Endothelial cell of umbilical vein (primary cell): ENCODE measurements at regions not wholly inside any gene's neighbourhood (a gene's known extent, or its start where the extent isn't known, plus 50 kb on each side); places are given as distances from the start of the nearest gene placed in this dataset.

Experiments used
- BruUV-seq: library from RNA; stranded (reverse); fragments of 400-500 nt; replicated peaks from 2 replicates; lab custom pipeline; 2021; lab: Mats Ljungman, UMichigan
- CTCF ChIA-PET: fragments of 300-600, 350-600 bp; sonication (Branson Sonifier 250); formaldehyde crosslinking; loops from one replicate; lab custom pipeline; 2021; ENCODE audit warnings: antibody characterized with exemption, inconsistent platforms; lab: Charles Lee
- POLR2A ChIA-PET: fragments of 300-600, 350-600 bp; sonication (Branson Sonifier 250); formaldehyde crosslinking; loops from one replicate; lab custom pipeline; 2021; ENCODE audit warnings: antibody characterized with exemption, inconsistent platforms; lab: Charles Lee
- DNase-seq: peaks from one replicate; pipeline ENCODE4 v3.0.0-alpha.2; 2011; ENCODE audit warnings: low read depth, low spot score
- FAIRE-seq: peaks from 2 replicates; lab custom pipeline; 2011; peaks lifted over from hg19 to GRCh38; lab: Jason Lieb, UNC
- H2AFZ ChIP-seq: 2 replicates; pipeline ENCODE4 v1.6.0; 2012; ENCODE audit warnings: low read depth, low read length, control low read depth, inconsistent platforms
- H3K27ac ChIP-seq: 2 replicates; pipeline ENCODE4 v1.5.1; 2011; ENCODE audit warnings: low read depth, mild to moderate bottlenecking, control low read depth, low read length, moderate library complexity; ENCODE audit not compliant: insufficient read depth
- H3K27me3 ChIP-seq, 2 experiments: 2 replicates each; pipeline versions ENCODE4 v1.6.0 to v1.6.1; 2011; ENCODE audit warnings: low read length in 2 of 2, mixed read lengths in 1 of 2; ENCODE audit not compliant: control insufficient read depth in 2 of 2, insufficient read depth in 2 of 2
- H3K36me3 ChIP-seq, 2 experiments: 2 replicates in 1 of 2; 3 replicates in 1 of 2; pipeline ENCODE4 v1.5.1; 2011; ENCODE audit warnings: low read length in 2 of 2, mild to moderate bottlenecking in 1 of 2, moderate library complexity in 1 of 2; ENCODE audit not compliant: control insufficient read depth in 2 of 2, insufficient read depth in 2 of 2; ENCODE audit errors: extremely low read depth in 1 of 2
- H3K4me1 ChIP-seq: 3 replicates; pipeline ENCODE4 v1.5.1; 2011; ENCODE audit warnings: mild to moderate bottlenecking, low read length; ENCODE audit not compliant: control insufficient read depth, insufficient read depth; ENCODE audit errors: extremely low read depth
- H3K4me2 ChIP-seq: 2 replicates; pipeline ENCODE4 v1.6.1; 2011; ENCODE audit warnings: low read length, control low read depth, mixed read lengths; ENCODE audit not compliant: insufficient read depth
- H3K4me3 ChIP-seq, 3 experiments: fragments of 200-600 bp in 1 of 3; sonication (generic), shearing (Covaris generic) in 1 of 3; replicated peaks in 1 of 3; 2 replicates each; pipeline ENCODE4 v1.5.1; 2011 to 2016; ENCODE audit warnings: control low read depth in 3 of 3, low read length in 3 of 3, mild to moderate bottlenecking in 2 of 3, inconsistent platforms in 1 of 3, low read depth in 1 of 3, moderate library complexity in 1 of 3; ENCODE audit not compliant: insufficient read depth in 1 of 3
- H3K79me2 ChIP-seq: 2 replicates; pipeline ENCODE4 v1.6.0; 2012; ENCODE audit warnings: low read length, inconsistent platforms; ENCODE audit not compliant: control insufficient read depth, insufficient read depth
- H3K9ac ChIP-seq: replicated peaks from 2 replicates; pipeline ENCODE3; 2011; ENCODE audit warnings: low read length, control low read depth; ENCODE audit not compliant: insufficient read depth; ENCODE audit errors: extremely low read depth
- H3K9me1 ChIP-seq: replicated peaks from 3 replicates; pipeline ENCODE4 v1.6.0; 2011; ENCODE audit warnings: mild to moderate bottlenecking, low read length; ENCODE audit not compliant: control insufficient read depth, insufficient read depth; ENCODE audit errors: extremely low read depth
- H3K9me3 ChIP-seq: replicated peaks from 2 replicates; pipeline ENCODE4 v1.5.1; 2012; ENCODE audit warnings: low read length, inconsistent platforms; ENCODE audit not compliant: control insufficient read depth, insufficient read depth
- H4K20me1 ChIP-seq: replicated peaks from 2 replicates; pipeline ENCODE3; 2011; ENCODE audit warnings: mild to moderate bottlenecking, low read length; ENCODE audit not compliant: control insufficient read depth, insufficient read depth; ENCODE audit errors: extremely low read depth
- CTCF ChIP-seq, 2 donors: IDR thresholded peaks; 1 replicate in 1 of 2; 2 replicates in 1 of 2; pipeline ENCODE4 v1.5.1; 2011; ENCODE audit warnings: low read length in 2 of 2, mild to moderate bottlenecking in 2 of 2, moderate library complexity in 2 of 2, control low read depth in 1 of 2, inconsistent platforms in 1 of 2, low read depth in 1 of 2; ENCODE audit not compliant: insufficient read depth in 1 of 2; ENCODE audit errors: extremely low read depth in 1 of 2
- EZH2 ChIP-seq: IDR thresholded peaks from 2 replicates; pipeline ENCODE4 v1.6.1; 2012; ENCODE audit warnings: borderline replicate concordance, low read depth, mild to moderate bottlenecking, moderate library complexity, low read length, inconsistent platforms; ENCODE audit not compliant: severe bottlenecking
- FOS ChIP-seq: IDR thresholded peaks from 2 replicates; pipeline ENCODE4 v1.6.1; 2011; ENCODE audit warnings: mild to moderate bottlenecking, low read length, moderate library complexity, borderline replicate concordance; ENCODE audit not compliant: insufficient read depth
- GATA2 ChIP-seq: IDR thresholded peaks from 2 replicates; pipeline ENCODE4 v1.7.0; 2011; ENCODE audit warnings: low read depth, mild to moderate bottlenecking, moderate library complexity, mixed read lengths, low read length; ENCODE audit not compliant: insufficient read length, insufficient read depth
- JUN ChIP-seq: IDR thresholded peaks from 2 replicates; pipeline ENCODE4 v1.6.1; 2011; ENCODE audit warnings: borderline replicate concordance, low read depth; ENCODE audit not compliant: insufficient read length, insufficient read depth
- MAX ChIP-seq: IDR thresholded peaks from 2 replicates; pipeline ENCODE4 v1.6.1; 2011; ENCODE audit not compliant: insufficient read depth, insufficient read length
- MYC ChIP-seq: IDR thresholded peaks from one replicate; pipeline ENCODE4 v1.6.1; 2011; ENCODE audit warnings: mild to moderate bottlenecking, low read depth, low read length
- POLR2A ChIP-seq: IDR thresholded peaks from 2 replicates; pipeline ENCODE4 v1.6.1; 2012; ENCODE audit warnings: low read depth, mild to moderate bottlenecking, control low read depth, low read length
- POLR2AphosphoS5 ChIP-seq: IDR thresholded peaks from 2 replicates; pipeline ENCODE4 v1.6.1; 2012; ENCODE audit warnings: low read depth, mild to moderate bottlenecking, control low read depth, low read length, moderate library complexity; ENCODE audit not compliant: insufficient read depth
- dilution Hi-C: fragments of 300-500 bp; cut with MboI; formaldehyde crosslinking; loops from one replicate; pipeline ENCODE4 v1.15.0; 2019; ENCODE audit warnings: low sequenced_read_pairs; ENCODE audit not compliant: extremely low pct_ligation_motif_present
- intact Hi-C: fragments of 100-400 bp; cut with micrococcal nuclease; formaldehyde crosslinking; loops from one replicate; pipeline ENCODE4 v1.10.0; 2022

GRCh38 chr5:175319199-175319598, 124.8 kb downstream of the DRD1 start:
- no TSS peak for BruUV-seq
- no peaks in the 10 kb centered on the region for H3K4me1 ChIP-seq
- H3K9me3 ChIP-seq = peaks cover 2% of the 10 kb centered on the region
- no peak for DNase-seq
- H3K4me3 ChIP-seq = no peak overlapping the region
- H3K9me1 ChIP-seq = no peaks in the 10 kb centered on the region
- POLR2A ChIA-PET = no interaction called here
- H3K9ac ChIP-seq = no peak overlapping the region
- intact Hi-C loops = no loop called here
- no peak overlapping the region for H3K4me2 ChIP-seq
- CTCF ChIA-PET = no interaction called here
- no peaks in the 10 kb centered on the region for H4K20me1 ChIP-seq
- H3K79me2 ChIP-seq = no peaks in the 10 kb centered on the region
- H3K27me3 ChIP-seq = no peaks in the 10 kb centered on the region
- FAIRE-seq = no peak
- no peak overlapping the region for H2AFZ ChIP-seq
- dilution Hi-C loops = no loop called here
- no peaks in the 10 kb centered on the region for H3K36me3 ChIP-seq
- no peak overlapping the region for H3K27ac ChIP-seq
- TF ChIP-seq GATA2 = no peak
- TF ChIP-seq JUN = no peak
- TF ChIP-seq POLR2A = no peak
- TF ChIP-seq MAX = no peak
- TF ChIP-seq EZH2 = no peak
- no peak for TF ChIP-seq MYC
- no peak for TF ChIP-seq POLR2AphosphoS5
- TF ChIP-seq FOS = no peak
- TF ChIP-seq CTCF (IDR thresholded peaks at IDR 0.05; ENCODE audit: extremely low read depth in 1 of 2, insufficient read depth in 1 of 2, low read depth in 1 of 2, low read length in 2 of 2) = no peak
